Esophagus mucosa (tissue), 1 donor: ENCODE measurements at regions not wholly inside any gene's neighbourhood (a gene's known extent, or its start where the extent isn't known, plus 50 kb on each side); places are given as distances from the start of the nearest gene placed in this dataset.
"Not testable (repeated sequence)": the region's sequence is repeated elsewhere in the genome, so short reads cannot be mapped to it uniquely, and the experiment has no call there.

Source experiments
- ATAC-seq: fragments of 200-7000 bp; cut with Tn5 transposase; one replicate; pipeline ENCODE4 v1.9.1; 2020
- donor health status: DM: yes; HTN: yes; CAD: no.

GRCh38 chr9:64370344-64370743 is 914.7 kb downstream of the FOXD4L5 start:
- ATAC-seq, result not testable (repeated sequence)

- ATAC-seq, result not testable (repeated sequence)
These were observed 915.4 kb downstream of the FOXD4L5 start for GRCh38 chr9:64369644-64370043.

DNA sequence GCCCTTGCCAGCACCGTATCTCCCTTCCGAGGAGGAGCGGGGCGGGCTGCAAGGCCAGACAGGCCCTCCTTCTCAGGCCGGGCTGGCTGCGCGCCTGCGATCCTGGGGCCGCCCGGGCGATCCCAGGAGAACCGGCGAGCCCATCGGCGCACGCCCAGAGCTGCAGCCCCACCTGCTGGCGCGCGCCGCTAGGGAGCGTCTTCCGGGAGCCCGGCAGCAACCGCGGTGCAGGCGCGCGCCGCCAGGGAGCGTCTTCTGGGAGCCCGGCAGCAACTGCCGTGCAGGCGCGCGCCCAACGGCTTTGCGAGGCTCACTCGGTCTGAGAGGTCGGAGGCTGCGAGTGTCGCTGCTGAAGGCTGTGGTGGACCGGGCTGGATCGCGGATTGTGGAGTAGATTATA is 915.9 kb downstream of the FOXD4L5 start:
- ATAC-seq, result peak; percentile 100

DNA sequence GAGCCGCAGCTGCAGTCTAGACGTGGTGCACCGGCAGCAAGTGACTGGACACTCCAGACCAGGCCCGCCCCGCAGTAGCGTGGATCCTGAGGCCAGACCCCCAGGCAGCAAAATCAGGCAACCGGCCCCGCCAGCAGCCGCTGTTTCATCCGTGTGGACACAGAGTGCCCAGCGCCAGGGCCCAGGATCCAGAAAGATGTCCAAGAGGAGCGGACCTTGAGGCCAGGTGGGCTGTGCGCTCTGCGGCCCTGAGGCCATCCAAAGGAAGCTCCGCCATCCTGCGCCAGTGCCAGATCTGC is 916.4 kb downstream of the FOXD4L5 start:
- not testable (repeated sequence) for ATAC-seq

DNA sequence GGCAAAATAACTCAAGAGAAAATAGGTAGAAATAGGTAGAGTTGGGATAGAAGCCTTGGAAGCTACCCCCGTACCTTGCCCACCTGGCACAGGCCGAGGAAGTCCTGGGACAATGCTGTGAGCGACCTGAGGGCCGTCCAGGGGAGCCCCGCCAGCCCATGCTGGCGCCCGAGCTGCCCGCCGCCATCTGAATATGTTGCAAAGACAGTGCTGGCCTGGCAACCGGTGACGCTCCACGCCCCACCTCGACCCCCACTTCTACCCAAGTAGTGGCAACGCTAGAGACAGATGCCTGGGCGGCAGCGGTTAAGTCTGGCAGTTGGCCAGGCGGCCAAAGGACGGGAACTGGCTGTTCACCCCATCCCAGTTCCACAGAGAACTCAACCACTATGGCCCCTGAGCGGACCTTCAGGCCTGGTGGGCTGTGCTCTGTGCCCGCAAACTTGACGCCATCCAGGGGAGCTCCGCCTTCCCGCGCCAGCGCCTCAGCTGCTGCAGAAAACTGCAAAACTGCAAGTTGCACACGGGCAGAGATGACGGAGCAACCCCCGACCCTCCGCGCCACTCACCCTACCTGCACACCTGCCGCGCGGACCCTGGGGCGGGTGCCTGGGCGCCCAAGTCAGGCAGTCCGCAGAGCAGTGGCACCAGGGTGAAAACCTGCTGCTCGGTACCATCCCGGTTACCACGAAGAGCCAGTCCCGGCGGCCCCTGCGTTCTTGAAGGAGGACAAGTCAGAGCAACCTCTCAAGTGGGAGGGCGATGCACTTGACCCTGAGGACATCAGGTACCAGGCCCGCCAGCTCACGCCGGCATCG is 917.0 kb downstream of the FOXD4L5 start:
- not testable (repeated sequence) for ATAC-seq
